HG02885 (cell line): ENCODE measurements at regions not wholly inside any gene's neighbourhood (a gene's known extent, or its start where the extent isn't known, plus 50 kb on each side); places are given as distances from the start of the nearest gene placed in this dataset.
"Not testable (repeated sequence)": the region's sequence is repeated elsewhere in the genome, so short reads cannot be mapped to it uniquely, and the experiment has no call there.

ENCODE experiments used
- ATAC-seq: cut with Tn5 transposase; IDR thresholded peaks from one replicate; pipeline ENCODE4 v1.9.1; 2021; ENCODE audit warnings: mild to moderate bottlenecking; ENCODE audit not compliant: unreplicated experiment, poor library complexity

DNA sequence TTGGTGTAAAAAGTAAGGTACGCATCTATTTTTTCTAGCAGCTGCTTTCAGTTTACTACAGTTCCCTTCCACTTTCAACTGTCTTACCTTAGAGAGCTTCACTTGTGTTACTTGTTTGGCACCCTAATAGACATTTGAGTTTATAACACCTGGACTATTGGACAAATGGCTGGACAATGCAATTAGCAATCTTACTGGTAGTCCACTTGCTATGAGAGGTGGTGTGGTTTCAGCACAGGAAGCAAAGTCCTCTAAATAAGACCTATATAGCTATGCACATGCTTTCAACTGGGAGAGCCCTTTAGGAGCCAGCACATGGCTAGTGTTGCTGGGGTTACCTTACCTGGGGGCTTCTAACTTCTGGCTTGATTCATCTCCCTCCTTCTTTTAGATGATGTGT lies 119.6 kb upstream of the RANBP3L start:
- no peak for ATAC-seq

DNA sequence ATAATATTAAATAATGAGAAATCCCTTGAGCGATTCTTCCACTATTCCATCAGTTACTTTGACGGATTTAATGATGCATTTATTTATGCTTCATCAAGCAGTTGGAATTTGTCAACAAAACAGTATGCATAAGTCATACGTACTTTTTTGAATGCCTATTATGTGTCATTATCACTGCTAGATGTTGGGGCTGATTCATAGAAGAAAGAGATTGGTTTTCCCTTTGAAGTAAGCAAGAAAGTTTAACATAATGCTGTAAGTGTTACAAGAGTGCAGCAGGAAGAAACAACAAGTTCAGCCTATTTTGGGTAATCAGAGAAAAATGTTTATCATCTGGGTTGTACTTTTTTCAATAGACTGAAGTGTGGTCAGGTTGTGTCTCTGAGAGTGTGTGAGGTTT lies 121.2 kb upstream of the RANBP3L start:
- no peak for ATAC-seq

GRCh38 chr5:36423578-36424307 lies 122.0 kb upstream of the RANBP3L start:
- no peak for ATAC-seq

DNA sequence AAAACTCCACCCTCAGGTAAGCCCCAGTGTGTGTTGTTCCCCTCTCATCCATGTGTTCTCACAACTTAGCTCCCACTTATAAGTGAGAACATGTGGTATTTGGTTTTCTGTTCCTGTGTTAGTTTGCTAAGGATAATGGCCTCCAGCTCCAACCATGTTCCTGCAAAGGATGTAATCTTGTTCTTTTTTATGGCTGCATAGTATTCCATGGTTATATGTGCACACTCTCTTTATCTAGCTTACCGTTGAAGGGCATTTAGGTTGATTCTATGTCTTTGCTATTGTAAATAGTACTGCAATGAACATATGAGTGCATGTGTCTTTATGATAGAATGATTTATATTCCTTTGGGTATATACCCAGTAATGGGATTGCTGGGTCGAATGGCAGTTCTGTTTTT lies 124.4 kb upstream of the RANBP3L start:
- not testable (repeated sequence) for ATAC-seq

GRCh38 chr5:36435516-36435915 lies 133.8 kb upstream of the RANBP3L start:
- ATAC-seq = no peak

DNA sequence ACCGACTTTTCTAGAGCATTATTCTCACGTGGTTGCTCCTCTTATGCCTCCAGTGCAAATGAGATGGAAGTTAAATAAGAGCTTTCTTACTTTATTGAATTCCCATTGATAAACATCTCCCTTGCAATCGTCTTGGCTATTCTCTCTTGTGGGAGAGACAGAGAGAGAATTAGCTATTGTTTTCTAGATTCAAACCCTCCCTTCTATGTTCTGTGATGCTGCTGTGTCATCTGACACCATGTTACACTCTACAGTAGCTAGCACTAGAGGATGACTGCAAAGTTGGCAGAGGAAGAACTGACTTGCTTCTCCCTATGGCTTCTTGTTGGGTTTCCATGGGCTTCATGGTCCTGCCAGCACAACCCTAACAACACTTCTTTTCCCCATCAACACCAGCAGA lies 134.6 kb upstream of the RANBP3L start:
- ATAC-seq = no peak

DNA sequence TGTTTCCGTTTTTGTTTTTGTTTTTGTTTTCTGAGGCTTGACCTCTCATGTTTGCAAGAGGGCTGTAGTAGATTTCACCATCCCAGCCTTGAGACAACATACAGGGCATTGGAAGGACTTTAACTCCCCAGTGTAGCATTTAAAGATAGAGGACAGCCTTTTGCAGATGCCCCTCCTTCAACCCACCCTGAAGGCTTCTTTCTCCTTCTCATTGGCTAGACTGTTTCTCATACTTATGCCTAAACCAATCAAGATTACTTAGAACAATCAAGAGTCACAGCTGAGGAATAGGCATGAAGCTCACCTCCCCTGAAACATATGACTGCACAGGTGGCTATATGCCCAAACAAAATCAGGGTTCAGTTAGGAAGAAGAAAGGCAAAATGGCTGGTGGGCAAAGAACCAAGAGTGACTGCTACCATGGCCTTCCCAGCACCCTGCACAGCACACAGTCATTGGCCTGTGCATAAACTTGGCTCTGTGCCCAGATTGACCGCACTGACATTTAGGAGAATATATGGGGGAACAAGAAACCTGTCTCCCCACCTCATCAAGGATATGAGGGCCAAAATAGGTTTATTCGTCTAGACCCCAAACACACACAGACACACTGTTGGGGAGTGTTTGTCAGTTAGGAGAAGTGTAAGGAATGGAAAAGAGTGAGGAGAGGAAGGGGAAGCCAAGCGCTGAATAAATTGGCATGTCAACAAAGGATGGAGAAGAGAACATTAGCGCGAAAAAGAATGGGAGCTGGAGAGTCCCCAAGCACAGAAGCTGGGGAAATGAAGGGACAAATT lies 137.3 kb upstream of the RANBP3L start:
- ATAC-seq = no peak

GRCh38 chr5:36440300-36440699 lies 138.6 kb upstream of the RANBP3L start:
- no peak for ATAC-seq

DNA sequence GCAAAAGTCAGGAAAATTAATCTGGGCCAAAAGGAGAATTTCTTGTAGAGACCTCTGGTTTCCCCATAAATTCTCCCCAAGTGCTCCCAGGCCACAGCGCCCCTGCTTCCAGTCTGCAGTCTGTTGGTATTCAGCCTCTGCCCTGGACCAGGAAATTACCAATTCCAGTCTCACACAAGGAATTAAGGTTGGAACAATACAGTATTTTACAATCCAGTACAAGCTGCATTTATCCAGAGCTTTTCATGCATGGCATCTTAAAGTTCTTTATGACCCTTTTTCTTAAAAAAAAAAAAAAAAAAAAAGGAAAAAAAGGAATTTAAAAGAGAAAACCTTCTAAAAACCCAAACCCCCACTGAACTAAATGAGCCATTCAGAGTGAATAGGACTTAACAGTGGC lies 139.6 kb upstream of the RANBP3L start:
- ATAC-seq = no peak

DNA sequence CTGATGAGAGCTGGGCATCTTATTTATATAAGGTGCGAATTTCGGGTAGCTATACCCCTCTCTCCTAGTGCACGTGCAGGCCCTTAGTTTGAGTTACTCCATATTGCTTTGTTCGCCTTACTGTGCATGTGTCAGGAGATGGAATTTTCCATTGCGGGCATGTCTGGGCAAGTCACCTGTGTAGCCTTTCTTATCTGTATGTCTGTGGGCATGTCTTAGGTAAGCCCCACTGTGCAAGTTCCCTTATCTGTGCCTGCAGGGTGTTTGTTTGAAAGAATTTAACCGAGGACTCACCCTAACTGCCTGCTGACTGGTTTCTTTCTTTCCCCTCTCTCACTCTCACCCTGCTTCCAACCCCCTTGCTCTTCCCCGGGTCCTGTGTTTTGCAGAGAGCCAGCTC lies 140.7 kb upstream of the RANBP3L start:
- ATAC-seq = no peak

DNA sequence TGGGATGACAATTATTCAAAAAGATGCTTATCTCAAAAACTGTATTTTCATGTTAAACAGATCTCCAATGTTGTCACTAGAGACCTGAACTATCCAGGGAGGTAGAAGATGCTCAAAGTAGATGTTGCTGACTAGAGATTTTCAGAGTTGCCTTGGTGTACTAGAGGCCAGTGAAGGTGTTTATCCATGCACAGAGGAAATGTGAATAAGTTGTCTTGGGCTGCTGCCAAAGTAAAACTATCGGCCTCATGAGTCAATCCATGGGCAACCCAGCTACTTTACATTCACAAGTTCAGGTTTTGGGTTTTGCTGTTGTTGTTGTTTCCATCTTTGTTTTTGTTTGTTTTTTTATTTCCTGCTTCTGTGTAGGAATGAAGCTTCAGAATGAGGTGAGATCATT lies 141.1 kb upstream of the RANBP3L start:
- ATAC-seq = no peak

- no peak for ATAC-seq
Measured at GRCh38 chr5:36443941-36444340, 142.2 kb upstream of the RANBP3L start.

GRCh38 chr5:36444582-36445418 lies 143.1 kb upstream of the RANBP3L start:
- no peak for ATAC-seq

GRCh38 chr5:36447776-36448175 lies 146.1 kb upstream of the RANBP3L start:
- no peak for ATAC-seq

DNA sequence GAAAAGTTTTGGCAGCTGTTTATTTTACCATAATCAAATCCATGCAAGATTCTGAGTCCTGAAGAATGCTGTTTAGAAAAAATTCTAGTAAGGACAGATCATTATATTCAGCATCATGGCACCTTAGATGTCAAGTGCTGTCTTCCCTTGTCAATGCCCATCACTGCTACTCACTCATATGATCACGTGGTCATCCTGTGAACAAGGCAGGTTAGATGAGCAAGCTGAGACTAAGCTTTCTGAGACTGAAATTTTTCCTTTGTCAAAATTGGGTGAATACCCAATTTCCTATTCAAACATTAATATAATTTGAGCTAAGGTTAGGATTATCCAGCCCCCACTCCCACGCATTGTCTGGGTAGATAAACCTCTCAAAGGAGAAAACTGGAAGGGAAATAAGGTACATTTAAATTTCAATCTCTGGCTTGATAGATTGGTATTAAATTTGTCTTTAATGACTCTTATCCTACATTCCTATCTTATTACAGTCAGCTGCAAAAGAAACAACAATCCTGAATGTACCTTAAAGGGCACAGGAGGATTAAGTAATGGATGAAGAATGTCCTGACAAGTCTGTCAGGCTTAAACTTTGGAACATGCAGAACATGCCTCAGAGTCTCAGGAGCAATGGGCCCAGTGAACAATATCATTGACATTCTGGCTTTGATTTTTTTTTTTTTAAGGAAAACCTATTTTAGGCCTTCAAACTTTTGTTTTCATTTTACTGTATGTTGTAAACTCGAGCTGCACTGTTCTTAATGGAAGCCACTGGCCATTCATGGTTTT lies 148.7 kb upstream of the RANBP3L start:
- no peak for ATAC-seq

DNA sequence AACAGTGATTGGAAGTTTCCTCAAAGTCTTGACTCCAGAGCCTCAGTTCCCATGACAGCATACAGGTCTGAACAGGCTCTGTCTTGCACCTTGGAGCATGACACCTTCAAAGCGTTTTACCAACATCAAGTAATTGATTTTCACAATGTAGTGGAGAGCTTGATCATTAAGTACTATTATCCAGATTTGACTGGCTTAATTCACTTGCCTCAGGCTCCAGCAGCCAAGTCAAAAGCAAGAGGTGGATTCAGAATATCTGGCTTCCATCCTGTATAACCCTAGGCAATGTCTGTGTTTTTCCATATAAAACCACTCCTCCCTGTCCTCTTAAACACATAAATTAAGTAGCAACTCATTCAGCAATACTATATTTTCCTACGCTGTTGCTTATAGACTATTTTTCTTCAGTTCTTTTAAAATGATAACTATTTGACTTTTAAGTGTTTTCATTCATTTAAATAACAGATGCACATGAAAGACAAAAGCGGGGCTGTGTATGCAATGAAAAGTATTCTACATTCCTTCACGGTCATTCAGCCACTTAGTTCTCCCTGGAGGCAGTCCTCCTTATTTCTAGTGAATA lies 150.8 kb upstream of the RANBP3L start:
- no peak for ATAC-seq

DNA sequence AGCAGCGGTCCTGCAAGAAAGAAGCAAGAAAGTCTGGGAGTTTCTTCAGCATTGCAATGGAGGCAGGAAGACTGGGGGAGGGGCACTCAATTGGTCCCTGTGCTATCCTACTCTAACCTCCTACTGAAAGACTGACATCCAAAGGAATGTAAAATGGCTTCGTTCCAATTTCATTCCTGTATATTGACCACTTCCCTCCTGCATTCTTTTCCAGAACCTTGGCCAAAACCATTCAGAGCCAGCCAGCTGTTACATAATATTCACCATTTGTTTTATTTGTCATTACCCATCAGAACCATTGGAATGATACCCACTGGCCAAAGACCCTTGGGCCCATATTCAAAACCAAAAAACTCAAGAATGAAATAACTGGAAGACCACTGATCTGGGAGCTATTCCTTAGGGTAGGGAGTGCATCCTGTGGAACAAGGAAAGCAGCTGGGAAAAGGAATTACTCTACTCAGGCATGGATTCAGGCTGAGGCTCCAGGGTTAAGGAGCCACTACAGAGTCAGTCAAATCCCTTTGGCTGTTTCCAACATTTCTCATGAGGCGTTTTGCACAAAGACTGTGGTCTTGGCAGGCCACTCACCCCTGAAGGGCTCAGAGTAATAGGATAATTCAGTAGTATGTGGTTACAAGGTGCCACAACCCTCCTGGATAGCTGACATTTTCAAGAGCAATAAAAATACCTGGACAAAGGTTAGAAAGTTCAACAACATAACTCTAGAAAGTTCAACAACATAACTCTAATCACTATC lies 148.7 kb upstream of the SLC1A3 start:
- ATAC-seq = no peak

- ATAC-seq = no peak
Measured at GRCh38 chr5:36458746-36459145, 147.7 kb upstream of the SLC1A3 start.
